Rectal smooth muscle tissue (tissue), 1 donor: ENCODE measurements at regions not wholly inside any gene's neighbourhood (a gene's known extent, or its start where the extent isn't known, plus 50 kb on each side); places are given as distances from the start of the nearest gene placed in this dataset.
"Not testable (repeated sequence)": the region's sequence is repeated elsewhere in the genome, so short reads cannot be mapped to it uniquely, and the experiment has no call there.

Experiments used
- H3K27ac ChIP-seq: one replicate; pipeline ENCODE4 v1.7.0; 2013; ENCODE audit warnings: low read depth, low read length, inconsistent platforms
- H3K27me3 ChIP-seq: one replicate; pipeline ENCODE4 v1.7.0; 2013; ENCODE audit warnings: low read length; ENCODE audit not compliant: control insufficient read depth, insufficient read depth
- H3K36me3 ChIP-seq: one replicate; pipeline ENCODE4 v1.7.0; 2013; ENCODE audit warnings: low read length; ENCODE audit not compliant: control insufficient read depth, insufficient read depth
- H3K4me1 ChIP-seq: one replicate; pipeline ENCODE4 v1.7.0; 2013; ENCODE audit warnings: low read length; ENCODE audit not compliant: control insufficient read depth, insufficient read depth
- H3K4me3 ChIP-seq: one replicate; pipeline ENCODE4 v1.7.0; 2013; ENCODE audit warnings: low read length
- H3K9ac ChIP-seq: one replicate; pipeline ENCODE4 v1.7.0; 2013; ENCODE audit warnings: low read length

GRCh38 chr2:84017010-84017409, 442.1 kb downstream of the SUCLG1 start:
- Histone ChIP-seq H3K36me3 (no peaks in the 10 kb centered on the region), H3K4me3 (no peak overlapping the region), H3K27ac (no peak overlapping the region), H3K27me3 (no peaks in the 10 kb centered on the region), H3K9ac (no peak overlapping the region), H3K4me1 (no peaks in the 10 kb centered on the region)

GRCh38 chr2:84016183-84016582, 442.9 kb downstream of the SUCLG1 start:
- no peaks in the 10 kb centered on the region for H3K27me3 ChIP-seq
- H3K27ac ChIP-seq, result no peak overlapping the region
- no peaks in the 10 kb centered on the region for H3K4me1 ChIP-seq
- H3K36me3 ChIP-seq, result no peaks in the 10 kb centered on the region
- H3K9ac ChIP-seq, result no peak overlapping the region
- H3K4me3 ChIP-seq, result no peak overlapping the region

- Histone ChIP-seq H3K36me3 (no peaks in the 10 kb centered on the region), H3K4me3 (no peak overlapping the region), H3K27ac (no peak overlapping the region), H3K4me1 (no peaks in the 10 kb centered on the region), H3K9ac (no peak overlapping the region), H3K27me3 (no peaks in the 10 kb centered on the region)
Measured at GRCh38 chr2:83997889-83998288, 461.2 kb downstream of the SUCLG1 start.

GRCh38 chr2:83994633-83995179, 464.4 kb downstream of the SUCLG1 start:
- no peak overlapping the region for H3K27ac ChIP-seq
- H3K4me1 ChIP-seq, result no peaks in the 10 kb centered on the region
- H3K9ac ChIP-seq, result no peak overlapping the region
- no peak overlapping the region for H3K4me3 ChIP-seq
- H3K27me3 ChIP-seq, result no peaks in the 10 kb centered on the region
- no peaks in the 10 kb centered on the region for H3K36me3 ChIP-seq

DNA sequence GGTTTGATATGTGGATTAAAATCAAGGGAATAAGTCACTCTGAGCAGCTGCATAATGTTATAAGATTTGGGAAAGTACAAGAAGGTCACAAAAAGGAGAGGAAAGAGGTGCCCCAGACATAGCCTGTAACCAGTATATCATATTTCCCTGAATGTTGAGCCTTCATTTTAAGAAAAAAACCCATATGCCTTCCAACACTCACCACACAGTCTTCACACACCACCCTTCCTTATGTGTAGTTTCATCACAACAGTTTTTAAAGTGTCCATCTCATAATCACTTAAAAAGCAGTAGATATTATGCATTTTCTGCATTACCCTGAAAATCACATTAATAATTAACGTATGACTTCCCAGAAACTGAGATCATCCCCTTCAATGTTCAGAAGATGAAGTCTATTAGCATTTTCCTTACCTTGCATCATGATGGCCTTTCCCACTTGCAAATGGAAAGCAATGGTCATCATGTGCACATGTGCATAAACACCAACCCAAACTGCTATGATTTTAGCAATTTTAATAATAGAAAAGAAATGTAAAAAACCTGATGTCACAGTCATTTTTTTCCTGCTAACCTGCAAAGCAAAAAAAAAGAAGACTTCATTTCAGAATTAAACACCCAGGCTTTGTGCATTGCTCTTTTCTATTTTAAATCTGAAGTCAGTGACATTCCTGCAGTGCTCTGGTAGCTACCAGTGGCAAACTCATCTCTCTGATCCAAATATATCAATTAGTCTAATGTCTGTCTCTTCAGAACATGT, 465.0 kb downstream of the SUCLG1 start:
- H3K27me3 ChIP-seq, result no peaks in the 10 kb centered on the region
- no peak overlapping the region for H3K9ac ChIP-seq
- H3K27ac ChIP-seq, result no peak overlapping the region
- no peaks in the 10 kb centered on the region for H3K36me3 ChIP-seq
- H3K4me3 ChIP-seq, result no peak overlapping the region
- H3K4me1 ChIP-seq, result no peaks in the 10 kb centered on the region

GRCh38 chr2:83991992-83992391, 467.1 kb downstream of the SUCLG1 start:
- H3K4me3 ChIP-seq, result no peak overlapping the region
- no peaks in the 10 kb centered on the region for H3K27me3 ChIP-seq
- no peak overlapping the region for H3K9ac ChIP-seq
- H3K4me1 ChIP-seq, result no peaks in the 10 kb centered on the region
- no peak overlapping the region for H3K27ac ChIP-seq
- H3K36me3 ChIP-seq, result no peaks in the 10 kb centered on the region

- Histone ChIP-seq H3K27me3 (no peaks in the 10 kb centered on the region), H3K36me3 (no peaks in the 10 kb centered on the region), H3K4me1 (no peaks in the 10 kb centered on the region), H3K9ac (no peak overlapping the region), H3K27ac (no peak overlapping the region), H3K4me3 (no peak overlapping the region)
Measured at GRCh38 chr2:83990636-83991035, 468.4 kb downstream of the SUCLG1 start.

DNA sequence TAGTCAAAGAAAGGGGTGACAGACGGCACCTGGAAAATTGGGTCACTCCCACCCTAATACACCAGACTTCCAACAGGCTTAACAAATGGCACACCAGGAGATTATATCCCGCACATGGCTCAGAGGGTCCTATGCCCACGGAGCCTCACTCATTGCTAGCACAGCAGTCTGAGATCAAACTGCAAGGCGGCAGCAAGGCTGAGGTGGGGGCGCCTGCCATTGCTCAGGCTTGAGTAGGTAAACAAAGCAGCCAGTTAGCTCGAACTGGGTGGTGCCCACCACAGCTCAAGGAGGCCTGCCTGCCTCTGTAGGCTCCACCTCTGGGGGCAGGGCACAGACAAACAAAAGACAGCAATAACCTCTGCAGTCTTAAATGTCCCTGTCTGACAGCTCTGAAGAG, 482.5 kb downstream of the SUCLG1 start:
- not testable (repeated sequence) for H3K4me3 ChIP-seq, H3K27ac ChIP-seq, H3K4me1 ChIP-seq, H3K27me3 ChIP-seq, H3K36me3 ChIP-seq, H3K9ac ChIP-seq

- H3K36me3 ChIP-seq, result no peaks in the 10 kb centered on the region
- no peaks in the 10 kb centered on the region for H3K4me1 ChIP-seq
- H3K4me3 ChIP-seq, result no peak overlapping the region
- H3K27ac ChIP-seq, result no peak overlapping the region
- H3K27me3 ChIP-seq, result no peaks in the 10 kb centered on the region
- H3K9ac ChIP-seq, result no peak overlapping the region
Measured at GRCh38 chr2:83972128-83972527, 487.0 kb downstream of the SUCLG1 start.

DNA sequence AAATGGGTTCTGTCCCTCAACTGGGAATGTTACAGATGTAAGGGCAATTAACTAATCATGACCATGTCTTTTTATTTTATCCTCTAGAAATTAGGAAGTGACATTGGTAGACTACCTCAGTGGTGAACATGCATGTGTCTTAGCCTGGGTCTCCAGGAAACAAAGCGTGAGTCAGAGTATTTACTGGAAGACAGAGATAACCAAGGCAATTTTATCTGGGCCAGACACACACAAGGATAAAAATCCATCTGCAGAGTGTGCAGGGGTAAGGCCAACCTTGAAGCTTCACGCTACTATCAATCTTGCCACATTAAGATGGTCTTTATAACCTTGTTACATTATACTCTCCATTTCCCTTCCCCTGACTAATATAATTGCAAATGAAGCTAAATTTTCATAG, 487.5 kb downstream of the SUCLG1 start:
- Histone ChIP-seq H3K4me1 (no peaks in the 10 kb centered on the region), H3K27me3 (no peaks in the 10 kb centered on the region), H3K4me3 (no peak overlapping the region), H3K9ac (no peak overlapping the region), H3K27ac (no peak overlapping the region), H3K36me3 (no peaks in the 10 kb centered on the region)

DNA sequence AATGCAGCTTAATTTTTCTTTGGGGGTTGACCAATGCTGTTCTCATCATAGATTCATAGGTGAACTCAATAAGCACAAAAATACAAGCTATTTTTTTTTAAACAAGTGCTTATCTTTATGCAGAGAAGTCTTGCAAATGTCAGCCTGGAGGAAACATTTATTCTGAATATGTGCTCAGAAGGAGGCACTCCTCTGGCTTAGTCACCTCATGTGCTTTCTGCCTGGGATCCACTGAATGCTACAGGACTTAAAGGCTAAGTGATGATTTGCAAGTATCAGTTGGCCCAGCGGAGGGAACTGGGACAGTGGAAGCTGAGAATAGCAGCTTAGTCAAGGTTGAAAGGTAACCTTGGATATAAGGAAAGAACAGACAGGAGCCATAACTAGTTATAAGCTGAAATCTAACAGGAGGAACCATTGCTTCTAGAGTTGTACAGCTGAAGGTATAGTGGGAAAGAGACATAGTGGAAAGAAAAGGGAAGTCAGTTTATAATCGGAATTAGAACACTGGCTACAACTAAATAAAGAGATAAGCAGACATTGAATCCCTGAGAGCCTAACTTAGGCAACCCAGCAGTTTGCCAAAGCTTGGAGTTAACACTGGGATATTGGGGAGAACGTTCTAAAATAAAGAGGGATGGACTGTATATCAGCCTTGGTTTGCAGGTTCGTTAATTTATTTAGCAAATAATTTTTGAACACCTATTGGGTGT, 488.7 kb downstream of the SUCLG1 start:
- H3K4me3 ChIP-seq, result no peak overlapping the region
- H3K27me3 ChIP-seq, result no peaks in the 10 kb centered on the region
- no peaks in the 10 kb centered on the region for H3K4me1 ChIP-seq
- H3K27ac ChIP-seq, result no peak overlapping the region
- H3K36me3 ChIP-seq, result no peaks in the 10 kb centered on the region
- no peak overlapping the region for H3K9ac ChIP-seq

GRCh38 chr2:83969085-83969484, 490.0 kb downstream of the SUCLG1 start:
- no peak overlapping the region for H3K27ac ChIP-seq
- H3K36me3 ChIP-seq, result no peaks in the 10 kb centered on the region
- H3K4me3 ChIP-seq, result no peak overlapping the region
- H3K4me1 ChIP-seq, result no peaks in the 10 kb centered on the region
- H3K9ac ChIP-seq, result no peak overlapping the region
- no peaks in the 10 kb centered on the region for H3K27me3 ChIP-seq

GRCh38 chr2:83967854-83968253, 491.2 kb downstream of the SUCLG1 start:
- H3K36me3 ChIP-seq, result no peaks in the 10 kb centered on the region
- no peaks in the 10 kb centered on the region for H3K4me1 ChIP-seq
- no peak overlapping the region for H3K9ac ChIP-seq
- H3K4me3 ChIP-seq, result no peak overlapping the region
- H3K27me3 ChIP-seq, result no peaks in the 10 kb centered on the region
- H3K27ac ChIP-seq, result no peak overlapping the region
